HG02870 (cell line): ENCODE measurements at regions not wholly inside any gene's neighbourhood (a gene's known extent, or its start where the extent isn't known, plus 50 kb on each side); places are given as distances from the start of the nearest gene placed in this dataset.
"Not testable (repeated sequence)": the region's sequence is repeated elsewhere in the genome, so short reads cannot be mapped to it uniquely, and the experiment has no call there.

Experiments
- ATAC-seq: cut with Tn5 transposase; IDR thresholded peaks from one replicate; pipeline ENCODE4 v1.9.1; 2021; ENCODE audit warnings: mild to moderate bottlenecking, moderate library complexity; ENCODE audit not compliant: unreplicated experiment

DNA sequence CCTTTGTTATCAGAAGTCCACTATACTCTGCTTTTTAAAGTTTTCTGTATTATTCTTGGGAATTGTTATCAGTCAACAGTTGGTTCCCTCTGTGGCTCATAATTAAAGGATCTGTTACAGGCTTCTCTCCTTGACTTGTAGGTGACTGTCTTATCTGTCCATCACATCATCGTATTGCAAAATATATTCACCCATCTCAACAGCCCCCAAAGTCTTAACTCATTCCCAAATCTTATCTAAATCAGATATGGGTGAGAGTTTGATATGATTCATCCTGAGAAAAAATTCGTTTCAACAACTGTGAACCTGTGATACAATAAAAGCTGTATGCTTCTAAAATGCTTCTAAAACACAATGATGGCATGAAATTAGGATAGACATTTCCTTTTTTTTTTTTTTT is 1245.6 kb upstream of the RAG2 start:
- no peak for ATAC-seq

DNA sequence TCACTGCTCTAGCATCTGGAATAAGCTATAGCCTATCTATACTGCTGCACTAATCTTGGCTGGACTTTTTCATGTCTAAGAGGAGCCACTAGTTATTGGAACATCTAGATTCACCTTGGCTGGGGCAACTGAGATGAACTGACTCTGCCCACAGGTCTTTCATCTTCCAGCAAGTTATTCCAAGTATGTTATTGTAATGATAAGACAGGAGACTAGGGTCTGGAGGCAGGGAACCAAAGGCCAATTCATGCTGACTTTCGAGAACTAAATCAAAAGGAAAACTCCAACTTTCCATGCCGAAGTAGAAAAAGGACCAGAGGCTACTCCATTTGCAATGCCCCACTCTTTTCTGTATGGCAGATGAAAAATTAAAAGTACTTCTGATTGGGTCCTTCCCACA is 1243.0 kb upstream of the RAG2 start:
- no peak for ATAC-seq

DNA sequence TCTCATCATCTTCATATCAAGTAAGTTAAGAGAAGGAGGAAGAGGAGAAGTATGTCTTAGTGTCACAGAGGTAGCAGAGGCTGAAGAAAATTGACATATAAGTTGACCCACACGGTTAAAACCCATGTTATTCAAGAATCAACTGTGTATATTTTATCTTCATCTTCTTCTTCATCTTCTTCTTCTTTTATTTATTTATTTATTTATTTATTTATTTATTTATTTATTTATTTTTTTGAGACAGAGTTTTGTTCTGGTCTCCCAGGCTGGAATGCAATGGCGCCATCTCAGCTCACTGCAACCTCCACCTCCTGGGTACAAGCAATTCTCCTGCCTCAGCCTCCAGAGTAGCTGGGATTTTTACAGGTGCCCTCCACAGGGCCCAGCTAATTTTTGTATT is 1242.3 kb upstream of the RAG2 start:
- not testable (repeated sequence) for ATAC-seq

DNA sequence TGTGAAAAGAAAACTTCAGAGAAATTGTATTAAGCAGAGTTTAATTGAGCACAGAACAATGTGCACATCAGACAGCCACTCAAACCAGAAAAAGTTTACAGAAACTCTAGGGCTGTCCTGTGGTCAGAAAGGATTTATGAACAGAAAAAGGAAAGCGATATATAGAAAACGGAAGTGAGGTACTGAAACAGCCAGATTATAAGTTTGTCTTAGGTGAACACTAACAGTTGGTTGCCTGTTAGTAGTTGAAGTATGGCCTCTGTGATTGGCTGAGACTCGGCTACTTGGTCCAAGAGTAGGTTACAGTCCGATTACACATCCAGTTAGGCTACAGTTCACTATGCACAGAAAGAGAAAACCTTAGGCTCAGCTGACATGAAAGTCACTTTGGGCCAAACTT is 1232.5 kb upstream of the RAG2 start:
- ATAC-seq: no peak

DNA sequence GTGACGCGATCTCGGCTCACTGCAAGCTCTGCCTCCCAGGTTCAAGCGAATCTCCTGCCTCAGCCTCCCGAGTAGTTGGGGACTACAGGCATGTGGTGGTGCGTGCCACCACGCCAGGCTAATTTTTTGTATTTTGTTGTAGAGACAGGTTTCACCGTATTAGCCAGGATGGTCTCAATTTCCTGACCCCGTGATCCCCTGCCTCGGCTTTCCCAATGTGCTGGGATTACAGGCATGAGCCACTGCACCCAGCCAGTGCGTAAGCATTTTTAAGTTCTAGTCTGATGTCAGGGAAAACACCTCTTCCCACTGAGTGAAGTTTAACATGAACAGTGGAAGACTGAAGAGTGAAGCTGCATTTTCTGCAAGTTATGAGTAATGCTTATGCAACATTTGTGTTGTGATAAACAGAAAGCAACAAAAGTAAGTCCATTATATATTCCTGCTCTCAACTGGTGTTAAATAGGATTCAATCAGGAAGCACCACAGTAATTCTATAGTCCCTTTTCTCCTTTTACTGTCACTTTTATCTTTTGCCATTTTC is 1219.8 kb upstream of the RAG2 start:
- no peak for ATAC-seq

DNA sequence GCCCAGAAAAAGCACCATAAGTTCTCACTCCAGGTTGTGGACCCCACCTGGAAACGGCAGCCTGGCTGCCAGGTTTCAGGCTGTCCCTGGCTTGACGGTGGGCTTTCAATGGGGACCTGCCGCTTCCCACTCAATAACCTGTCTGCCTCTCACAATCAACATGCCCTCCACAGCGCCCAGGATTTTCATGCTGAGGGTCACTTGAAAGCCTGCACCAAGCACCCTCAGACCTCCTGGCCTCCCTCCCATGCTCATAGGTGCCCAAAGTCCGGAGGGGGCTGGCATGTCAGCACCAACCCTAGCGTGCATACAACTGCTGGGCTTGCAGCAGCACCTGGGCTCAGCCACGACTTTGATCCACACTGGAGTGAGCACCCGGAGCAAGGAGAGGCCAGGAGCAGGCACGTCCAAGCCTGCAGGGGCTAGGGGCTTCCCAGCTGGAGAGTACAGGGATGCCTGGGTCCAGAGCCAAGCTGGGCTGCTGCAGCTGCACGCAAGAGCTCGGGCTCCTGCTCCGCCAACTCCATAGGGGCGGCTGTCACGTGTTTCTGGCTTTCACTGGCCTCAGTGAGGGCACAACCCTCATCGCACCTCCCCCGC is 1214.3 kb upstream of the RAG2 start:
- no peak for ATAC-seq

DNA sequence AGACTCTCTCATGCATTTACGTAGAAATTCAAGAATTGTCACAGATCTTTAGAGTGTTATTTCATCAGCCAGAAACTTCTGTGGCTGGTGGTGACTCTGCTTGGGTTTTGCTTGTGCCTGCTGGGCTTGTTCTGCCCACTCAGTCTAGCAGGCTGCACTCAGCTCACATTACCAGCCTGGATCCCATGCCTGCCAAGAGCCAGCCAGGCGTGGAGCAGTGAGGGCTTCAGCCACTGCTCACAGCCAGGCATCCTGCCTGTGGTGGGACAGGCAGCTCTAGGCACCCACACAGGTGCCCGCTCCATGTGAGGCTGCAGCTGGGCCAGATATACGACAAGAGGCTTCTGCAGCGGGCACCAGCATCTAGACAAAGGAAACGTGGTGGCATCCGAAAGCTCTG is 1213.3 kb upstream of the RAG2 start:
- ATAC-seq: no peak

DNA sequence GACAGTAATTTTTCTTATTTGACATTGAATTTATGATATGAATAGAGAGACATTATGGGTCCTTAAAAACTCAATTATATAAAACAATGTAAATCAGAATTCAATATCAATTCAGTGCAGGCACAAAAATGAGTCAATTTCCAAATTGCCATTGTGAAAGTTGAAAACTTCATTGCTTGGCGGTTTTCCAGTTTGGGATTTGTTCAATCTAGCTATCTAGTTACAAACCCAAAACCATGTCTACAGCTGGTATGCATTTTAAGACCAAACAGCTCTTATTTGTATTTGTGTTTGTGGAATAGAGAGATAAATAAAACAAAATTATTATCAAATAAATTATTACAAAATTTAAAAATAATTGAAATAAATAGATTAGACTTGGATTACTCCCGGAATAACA is 1206.6 kb upstream of the RAG2 start:
- no peak for ATAC-seq

DNA sequence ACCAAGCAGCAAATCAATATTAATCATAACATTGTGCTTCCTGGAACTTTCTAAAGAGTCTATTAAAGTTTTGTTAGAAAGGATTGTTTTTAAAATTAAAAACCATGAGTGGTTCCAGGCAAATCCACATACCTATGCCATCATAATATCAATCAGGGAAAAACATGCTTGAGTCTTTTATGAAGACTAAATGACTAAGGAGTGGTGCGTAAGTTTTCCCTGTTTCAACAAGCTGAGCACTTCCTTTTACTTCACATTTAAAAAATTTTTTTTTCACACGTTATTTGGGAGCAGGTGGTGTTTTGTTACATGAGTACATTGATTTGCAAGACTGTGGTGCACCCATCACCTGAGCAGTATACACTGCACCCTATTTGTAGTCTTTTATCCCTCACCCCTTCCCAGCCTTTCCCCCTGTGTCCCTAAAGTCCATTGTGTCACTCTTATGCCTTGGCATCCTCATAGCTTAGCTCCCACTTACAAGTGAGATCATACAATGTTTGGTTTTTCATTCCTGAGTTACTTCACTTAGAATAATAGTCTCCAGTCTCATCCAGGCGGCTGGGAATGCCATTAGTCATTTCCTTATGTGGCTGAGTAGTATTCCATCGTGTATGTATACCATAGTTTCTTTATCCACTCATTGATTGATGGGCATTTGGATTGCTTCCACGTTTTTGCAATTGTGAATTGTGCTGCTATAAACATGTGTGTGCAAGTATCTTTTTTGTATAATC is 1190.3 kb upstream of the RAG2 start:
- ATAC-seq: no peak

DNA sequence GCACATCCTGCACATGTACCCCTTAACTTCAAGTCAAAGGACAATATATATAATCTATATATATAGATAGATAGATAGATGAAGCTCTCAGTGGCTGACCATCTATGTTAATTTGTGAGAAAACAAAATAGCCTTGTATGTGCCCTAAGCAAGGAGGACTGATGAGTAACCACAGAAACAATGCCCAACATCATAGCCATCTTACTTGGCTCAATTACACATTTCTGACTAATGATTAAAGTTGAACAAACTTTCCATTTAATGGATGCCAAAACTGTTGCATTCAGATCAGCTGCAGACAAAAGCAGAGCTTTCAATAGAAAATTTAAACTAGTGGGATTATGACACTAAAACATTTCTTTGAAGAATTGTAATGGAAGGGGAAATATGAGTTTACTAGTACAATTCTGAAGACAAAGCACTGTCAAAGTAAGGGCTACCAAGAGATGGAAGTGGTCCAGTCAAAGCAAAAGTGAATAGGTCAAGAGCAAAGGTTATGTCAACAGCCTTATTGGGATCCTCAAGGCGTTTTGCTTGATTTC is 1188.2 kb upstream of the RAG2 start:
- ATAC-seq: no peak

DNA sequence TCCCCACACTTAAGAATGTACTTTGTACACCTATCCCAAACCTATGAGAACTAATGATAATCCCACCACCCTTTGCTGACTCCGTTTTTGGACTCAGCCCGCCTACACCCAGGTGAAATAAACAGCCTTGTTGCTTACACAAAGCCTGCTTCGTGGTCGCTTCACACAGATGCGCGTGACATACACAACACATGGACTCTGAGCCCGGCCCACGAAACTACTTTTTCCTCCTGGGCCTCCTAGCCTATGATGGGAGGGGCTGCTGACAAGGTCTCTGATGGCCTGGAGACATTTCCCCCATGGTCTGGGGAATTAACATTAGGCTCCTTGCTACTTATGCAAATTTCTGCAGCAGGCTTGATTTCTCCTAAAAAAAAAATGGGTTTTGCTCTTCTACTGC is 1176.4 kb upstream of the RAG2 start:
- ATAC-seq: no peak

DNA sequence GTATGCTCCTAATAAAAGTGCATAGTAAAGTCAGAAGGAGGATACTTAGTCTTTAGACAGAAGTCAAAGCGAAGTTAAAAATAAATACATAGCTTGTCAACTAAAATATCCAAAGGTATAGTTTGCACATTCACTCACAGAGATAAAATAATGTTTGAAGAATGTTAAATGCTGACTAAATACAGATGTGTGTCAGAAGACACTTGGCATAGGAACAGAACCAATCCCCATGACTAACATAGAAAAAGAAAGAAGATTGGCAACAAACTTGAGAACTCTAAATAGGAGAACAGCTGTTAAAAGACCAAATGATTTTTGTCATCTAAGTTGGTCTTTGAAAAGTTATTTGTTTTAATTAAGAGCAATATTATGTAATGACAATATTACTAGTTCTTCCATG is 1172.1 kb upstream of the RAG2 start:
- no peak for ATAC-seq

DNA sequence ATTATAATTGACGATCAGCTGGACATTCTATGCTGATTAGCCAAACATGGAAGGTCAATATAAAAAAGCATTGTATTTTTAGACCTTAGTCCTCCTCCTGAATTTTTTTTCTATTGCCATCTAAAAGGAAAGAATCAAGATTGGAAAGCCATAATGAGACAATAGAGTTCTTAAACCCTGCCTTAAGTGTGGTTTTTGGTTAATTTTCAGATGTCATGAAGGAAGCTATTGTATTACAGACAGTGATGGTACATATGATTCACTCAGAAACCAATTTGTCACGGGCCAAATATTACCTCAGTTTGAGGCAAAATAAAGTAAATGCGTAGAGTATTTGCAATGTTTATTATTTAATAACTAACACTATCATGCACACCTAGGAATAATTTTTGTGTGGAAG is 1164.0 kb upstream of the RAG2 start:
- no peak for ATAC-seq

DNA sequence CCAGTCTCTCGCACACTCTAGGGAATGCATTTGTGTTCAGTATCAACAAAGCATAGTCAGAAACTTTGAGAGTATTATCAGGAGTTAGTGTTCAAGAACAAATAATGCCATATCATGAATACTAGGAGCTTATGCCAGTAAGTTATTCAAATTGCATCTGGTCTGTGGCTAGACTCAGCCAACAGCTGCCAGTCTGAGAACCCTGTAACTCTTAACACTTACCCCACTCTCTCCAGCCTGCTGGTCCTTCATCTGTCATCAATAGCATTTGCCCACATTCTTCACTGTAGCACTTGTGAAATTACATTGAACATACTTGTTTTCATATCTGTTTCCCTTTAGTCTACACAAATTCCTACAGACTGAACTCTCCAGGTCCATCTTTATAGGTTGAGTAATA is 1157.5 kb upstream of the RAG2 start:
- ATAC-seq: no peak

DNA sequence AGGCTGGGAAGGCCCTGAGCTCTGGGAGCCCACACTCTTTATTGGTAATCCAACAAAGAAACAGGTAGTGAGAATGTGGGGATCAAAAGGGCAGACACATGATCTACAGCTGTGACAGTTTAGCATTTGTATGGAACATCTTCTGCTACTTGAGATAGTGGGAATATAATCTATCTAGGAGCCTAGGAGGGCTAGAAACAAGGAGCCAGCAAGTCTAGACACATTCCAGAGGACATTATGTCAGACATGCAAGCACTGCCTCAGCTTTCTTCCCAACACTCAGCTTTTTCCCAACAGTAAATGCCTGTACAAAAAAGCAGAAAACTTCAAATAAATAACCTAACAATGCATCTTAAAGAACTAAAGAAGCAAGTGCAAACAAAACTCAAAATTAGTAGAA is 1150.6 kb upstream of the RAG2 start:
- ATAC-seq: no peak

DNA sequence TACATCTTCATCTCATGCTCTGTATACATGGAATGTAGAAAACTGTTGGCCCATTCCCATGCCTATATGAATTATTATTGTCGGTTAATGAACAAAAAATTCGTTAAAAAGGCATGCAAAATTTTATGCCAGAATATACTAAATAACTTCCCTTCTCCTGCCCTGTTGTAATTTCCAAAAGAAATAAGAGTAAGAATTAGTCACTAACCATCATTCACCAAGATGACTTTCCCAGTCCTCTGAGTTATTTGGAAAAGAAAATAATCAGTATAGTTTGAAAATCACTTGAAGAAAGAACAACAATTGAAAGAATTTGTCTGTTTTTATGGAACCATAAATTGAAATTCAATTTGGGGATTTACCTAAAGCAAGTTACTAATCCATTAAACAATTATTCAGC is 1149.1 kb upstream of the RAG2 start:
- ATAC-seq: no peak

DNA sequence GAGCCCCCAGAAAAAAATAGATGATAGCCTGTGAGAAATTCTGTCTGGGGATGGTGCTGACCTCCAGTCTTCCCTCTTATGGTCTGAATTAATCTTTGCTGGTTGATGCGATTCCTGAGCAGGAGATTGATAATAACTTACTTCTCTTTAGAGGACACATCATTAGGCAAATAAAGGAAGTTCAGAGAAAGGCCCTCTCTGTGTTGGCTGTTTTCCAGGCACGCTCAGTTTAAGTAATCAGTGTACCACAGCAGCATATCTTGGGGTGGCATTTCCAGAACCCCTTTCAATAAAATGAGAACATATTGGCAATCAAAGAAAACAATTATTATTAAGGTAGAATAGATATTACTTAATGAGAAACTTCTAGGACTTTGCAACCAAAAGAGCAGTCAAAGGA is 1129.3 kb upstream of the RAG2 start:
- ATAC-seq: no peak

DNA sequence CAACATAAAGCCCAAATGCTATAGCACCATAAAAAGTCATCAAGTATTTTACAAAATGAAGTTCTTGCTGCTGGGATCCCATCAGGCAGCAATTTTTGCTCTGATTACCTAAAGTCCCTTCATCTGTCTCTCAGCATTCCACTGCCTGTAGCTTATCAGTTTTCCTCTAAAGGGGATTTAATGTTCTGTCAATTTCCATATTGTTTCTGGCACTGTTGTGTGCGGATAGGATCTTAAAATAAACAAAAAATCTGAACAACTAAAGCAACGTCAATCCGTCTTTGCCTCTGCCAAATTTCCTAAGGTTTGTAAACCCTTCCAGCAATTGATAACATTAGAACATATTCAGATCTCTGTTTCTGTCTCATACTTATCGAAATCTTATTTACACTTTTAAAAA is 1126.3 kb upstream of the RAG2 start:
- ATAC-seq: no peak

DNA sequence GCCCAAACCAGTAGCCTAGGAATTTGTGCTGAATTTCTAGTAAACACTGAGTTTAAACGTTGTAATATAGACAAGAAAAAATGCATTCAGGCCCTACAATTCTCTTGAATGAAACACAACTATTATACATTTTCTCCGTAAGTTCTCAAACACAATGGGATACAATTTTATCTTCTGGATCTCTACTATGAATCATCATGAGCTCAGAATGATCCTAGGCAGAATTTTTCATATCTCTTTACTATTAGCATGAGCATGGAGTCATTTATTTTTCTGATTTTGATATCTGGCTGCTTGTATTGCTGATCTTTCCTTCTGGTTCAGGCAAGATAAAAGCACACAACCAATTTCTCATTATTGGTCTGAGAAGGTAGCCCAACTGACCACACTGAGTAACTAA is 1123.4 kb upstream of the RAG2 start:
- ATAC-seq: no peak

DNA sequence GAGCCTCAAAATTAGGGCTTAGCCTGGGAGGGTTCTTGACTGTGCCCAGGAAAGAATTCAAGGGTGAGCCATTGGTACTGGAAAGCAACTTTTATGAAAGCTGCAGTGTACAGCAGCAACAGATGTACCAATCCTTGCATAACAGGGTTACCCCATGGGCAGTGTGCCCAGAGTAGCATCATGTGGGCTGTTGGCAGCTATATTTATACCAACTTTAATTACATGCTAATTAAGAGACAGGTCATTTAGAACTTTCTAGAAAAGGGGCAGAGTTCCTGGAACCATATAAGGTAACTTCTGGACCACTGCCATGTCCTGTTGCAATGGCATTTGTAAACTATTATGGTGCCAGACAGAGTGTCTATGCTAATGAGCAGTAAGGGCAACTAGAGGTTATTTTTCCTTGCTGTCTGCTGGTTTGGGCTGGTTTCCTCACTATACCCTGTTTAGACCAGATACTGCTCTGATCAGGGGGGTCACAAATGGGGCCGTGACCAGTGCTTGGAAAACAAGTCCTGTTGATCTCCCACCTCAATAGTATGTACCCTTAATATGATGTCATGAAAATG is 1120.5 kb upstream of the RAG2 start:
- ATAC-seq: no peak

DNA sequence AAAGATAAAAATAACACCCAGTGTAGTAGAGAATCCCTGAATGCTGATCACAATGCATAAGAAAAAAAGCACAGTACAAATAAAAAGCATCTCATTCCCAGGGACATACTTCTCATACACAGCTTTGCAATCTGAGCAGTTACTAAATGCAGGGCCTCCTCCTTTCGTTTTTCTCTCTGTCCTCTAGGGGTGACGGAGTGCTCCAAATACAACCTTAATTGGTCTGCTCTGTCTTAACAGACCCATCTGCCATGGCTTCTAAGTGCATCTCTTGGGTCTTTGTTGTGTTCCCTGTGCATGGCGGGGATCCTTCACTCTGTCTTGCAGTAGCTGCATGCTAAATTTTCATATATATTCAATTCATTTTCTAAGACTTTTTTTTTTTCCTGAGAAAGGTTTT is 1114.2 kb upstream of the RAG2 start:
- no peak for ATAC-seq

DNA sequence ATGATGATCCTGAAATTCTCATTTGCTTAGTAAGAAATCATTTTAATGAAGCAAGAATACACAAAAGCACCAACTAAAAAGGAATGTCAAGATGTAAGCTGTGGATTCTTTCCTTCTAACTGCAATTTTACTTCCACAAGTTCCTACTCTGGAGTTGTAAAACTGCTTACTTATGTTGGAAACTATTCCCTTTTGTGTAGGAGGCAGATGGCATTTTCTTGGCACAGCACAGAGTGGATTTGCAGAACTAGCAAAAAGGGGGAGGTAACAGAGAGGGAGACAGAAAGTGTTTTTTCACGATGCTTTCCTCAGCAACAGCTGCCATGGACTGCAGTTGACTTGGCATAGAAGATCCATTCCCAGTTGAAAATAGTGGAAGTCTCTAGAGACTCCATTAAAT is 1112.0 kb upstream of the RAG2 start:
- no peak for ATAC-seq
